ENCODE measurements at regions not wholly inside any gene's neighbourhood (a gene's known extent, or its start where the extent isn't known, plus 50 kb on each side); places are given as distances from the start of the nearest gene placed in this dataset.

GRCh38 chr9:36765077-36765390 lies 192.3 kb downstream of the MELK start:
- Mint-ChIP-seq H3K27ac (no peak overlapping the region), H3K4me3 (no peak overlapping the region), H3K4me1 (peaks cover 0 to 3% of the 10 kb centered on the region in 2 experiments; a peak in 1 of 4 replicates), H3K27me3 (ENCODE audit: low read depth) (peaks cover 66% of the 10 kb centered on the region), H3K9me3 (no peaks in the 10 kb centered on the region), H3K36me3 (ENCODE audit: insufficient read depth in 1 of 3, low read depth in 3 of 3) (no peaks in the 10 kb centered on the region)
- no peak overlapping the region for H4K8ac ChIP-seq (replicated peaks; ENCODE audit: insufficient read length, low read depth, low read length)
- no peak for DNase-seq
- no peak overlapping the region for H3K27ac ChIP-seq (ENCODE audit: insufficient read length, low read depth, low read length)
- H3K4me1 ChIP-seq (ENCODE audit: insufficient read depth, low read length) = no peaks in the 10 kb centered on the region
- no peak overlapping the region for H3K18ac ChIP-seq (ENCODE audit: insufficient read length, low read depth, low read length)
- no peak overlapping the region for H3K23ac ChIP-seq (ENCODE audit: insufficient read length, low read depth, low read length)
- WGBS (ENCODE audit: extremely low coverage, insufficient read length, low lambda C conversion rate) = no CpG with 5 or more reads among the region's 12 CpGs
- H3K56ac ChIP-seq (ENCODE audit: insufficient read length, low read depth, low read length) = no peak overlapping the region
- no peak overlapping the region for H3K14ac ChIP-seq (ENCODE audit: insufficient read depth, low read length)
- no peaks in the 10 kb centered on the region; the same call in 1 of the 2 replicates for H3K27me3 ChIP-seq (ENCODE audit: insufficient read depth, low read length)
- H2BK12ac ChIP-seq (ENCODE audit: insufficient read length, low read depth, low read length) = no peak overlapping the region
- peaks cover 8% of the 10 kb centered on the region for H3K23me2 ChIP-seq (ENCODE audit: insufficient read length, low read depth, low read length, poor library complexity, severe bottlenecking)
- H2BK120ac ChIP-seq (ENCODE audit: low read depth, low read length, poor library complexity, severe bottlenecking) = no peak overlapping the region
- H3K79me2 ChIP-seq (ENCODE audit: insufficient read depth, low read length) = no peaks in the 10 kb centered on the region
- H4K5ac ChIP-seq (ENCODE audit: insufficient read length, low read depth, low read length) = no peak overlapping the region
- no peaks in the 10 kb centered on the region for H4K20me1 ChIP-seq (ENCODE audit: control insufficient read depth, insufficient read depth, insufficient read length)
- no peak overlapping the region for H2BK15ac ChIP-seq (ENCODE audit: low read depth, low read length)
- H3K4me2 ChIP-seq (ENCODE audit: insufficient read depth, insufficient read length, low read length) = peak overlapping the region; percentile 99
- H3K79me1 ChIP-seq (ENCODE audit: insufficient read depth, low read depth, low read length, poor library complexity, severe bottlenecking) = no peaks in the 10 kb centered on the region
- H3K4ac ChIP-seq (ENCODE audit: low read depth, low read length) = no peak overlapping the region
- H2BK5ac ChIP-seq (ENCODE audit: insufficient read length, low read length) = no peak overlapping the region
- no peaks in the 10 kb centered on the region for H3K9me3 ChIP-seq (ENCODE audit: control insufficient read depth, low read depth, low read length)
- H4K91ac ChIP-seq (ENCODE audit: insufficient read length, low read depth, low read length) = no peak overlapping the region
- H3T11ph ChIP-seq (ENCODE audit: low read length) = no peak overlapping the region
- H2BK20ac ChIP-seq (ENCODE audit: low read depth, low read length, poor library complexity, severe bottlenecking) = no peak overlapping the region
- H3K9ac ChIP-seq (ENCODE audit: extremely low read depth, insufficient read length, low read length) = no peak overlapping the region
- TF ChIP-seq CTCF (conservative IDR thresholded peaks at IDR 0.05) = no peak
- no peak overlapping the region for H2AFZ ChIP-seq (ENCODE audit: low read length)
- H2AK5ac ChIP-seq (ENCODE audit: insufficient read length, low read length) = no peak overlapping the region

All from H9 (cell line).